HT1080 (cell line): ENCODE measurements at regions not wholly inside any gene's neighbourhood (a gene's known extent, or its start where the extent isn't known, plus 50 kb on each side); places are given as distances from the start of the nearest gene placed in this dataset.

ENCODE experiments used
- DNase-seq: peaks from one replicate; pipeline ENCODE4 v3.0.0-alpha.2; 2015; ENCODE audit warnings: low read depth

DNA sequence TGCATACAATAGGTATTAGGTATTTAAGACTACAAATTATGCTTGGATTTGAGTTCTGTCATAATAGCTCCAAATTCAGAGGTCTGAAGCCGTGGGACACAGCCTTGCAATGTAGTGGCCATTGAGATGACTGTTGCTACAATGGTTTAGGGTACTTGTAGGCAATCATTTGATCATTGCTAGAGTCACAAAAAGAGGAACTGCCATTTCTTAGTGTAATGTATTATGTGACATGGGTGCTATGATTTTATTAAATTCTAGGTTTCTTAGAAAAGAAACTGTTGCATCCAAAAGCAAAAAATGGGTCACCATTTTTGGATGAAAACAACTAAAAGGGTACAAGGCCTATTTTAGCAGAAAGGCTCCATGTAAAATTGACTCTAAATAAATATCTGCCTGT is 129.9 kb upstream of the ZNF644 start:
- no peak for DNase-seq

DNA sequence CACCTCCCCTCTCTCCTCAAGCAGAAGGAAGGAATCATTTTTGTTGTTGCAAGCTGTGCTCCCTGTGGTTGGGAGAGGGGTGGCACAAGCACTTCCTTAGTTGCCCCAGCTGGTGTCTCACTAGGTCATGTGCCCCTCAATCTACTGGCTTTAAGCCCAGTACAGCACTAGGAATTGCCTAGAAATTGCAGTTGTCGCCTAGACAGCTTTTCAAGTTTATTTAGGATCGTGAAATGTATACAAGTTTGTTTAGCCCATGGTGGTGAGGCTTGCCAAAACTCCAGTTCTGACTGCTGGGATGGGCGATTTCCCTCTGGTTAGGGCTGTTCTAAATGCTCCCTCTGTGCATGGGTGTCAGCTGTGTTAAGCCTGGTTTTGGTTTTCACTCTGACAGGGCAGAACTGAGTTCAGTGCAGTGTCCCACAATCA is 126.8 kb upstream of the ZNF644 start:
- DNase-seq, result peak; percentile 14

DNA sequence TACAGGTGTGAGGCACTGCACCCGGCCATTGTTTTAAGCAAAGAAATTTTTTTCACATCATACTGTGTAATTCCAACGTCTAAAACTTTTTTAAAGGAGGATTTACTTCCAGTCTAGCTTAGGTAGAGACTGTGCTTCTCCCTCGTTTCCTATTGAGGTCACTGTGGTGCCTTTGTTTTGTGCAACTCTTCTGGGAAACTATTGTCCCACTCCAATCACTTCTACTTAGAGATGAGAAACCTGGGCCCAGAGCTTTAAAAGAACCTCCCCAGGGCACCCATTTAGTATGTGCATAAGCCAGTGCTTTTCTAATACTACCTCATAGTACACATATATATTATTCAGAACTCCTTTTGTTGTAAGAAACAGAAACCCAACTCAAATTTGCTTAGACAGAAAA is 120.0 kb upstream of the ZNF644 start:
- no peak for DNase-seq

DNA sequence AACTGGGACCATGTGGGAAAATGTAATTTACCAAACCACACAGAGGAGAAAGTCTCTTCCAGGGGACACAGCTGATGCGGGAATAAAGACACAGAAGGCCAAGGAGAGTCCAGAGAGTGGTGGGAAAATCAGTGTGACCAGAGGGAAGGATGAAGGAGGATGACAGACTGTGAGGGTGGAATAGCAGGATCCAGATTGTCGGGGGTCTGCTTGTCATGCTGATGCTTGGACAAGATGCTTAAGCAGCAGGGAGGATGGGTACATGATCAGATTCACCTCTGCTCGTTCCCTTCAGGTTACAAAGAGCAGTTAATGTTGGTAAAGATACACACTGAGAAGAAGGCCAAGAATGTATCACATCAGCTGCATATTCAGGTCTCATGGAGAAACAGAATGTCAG is 117.1 kb upstream of the ZNF644 start:
- no peak for DNase-seq

DNA sequence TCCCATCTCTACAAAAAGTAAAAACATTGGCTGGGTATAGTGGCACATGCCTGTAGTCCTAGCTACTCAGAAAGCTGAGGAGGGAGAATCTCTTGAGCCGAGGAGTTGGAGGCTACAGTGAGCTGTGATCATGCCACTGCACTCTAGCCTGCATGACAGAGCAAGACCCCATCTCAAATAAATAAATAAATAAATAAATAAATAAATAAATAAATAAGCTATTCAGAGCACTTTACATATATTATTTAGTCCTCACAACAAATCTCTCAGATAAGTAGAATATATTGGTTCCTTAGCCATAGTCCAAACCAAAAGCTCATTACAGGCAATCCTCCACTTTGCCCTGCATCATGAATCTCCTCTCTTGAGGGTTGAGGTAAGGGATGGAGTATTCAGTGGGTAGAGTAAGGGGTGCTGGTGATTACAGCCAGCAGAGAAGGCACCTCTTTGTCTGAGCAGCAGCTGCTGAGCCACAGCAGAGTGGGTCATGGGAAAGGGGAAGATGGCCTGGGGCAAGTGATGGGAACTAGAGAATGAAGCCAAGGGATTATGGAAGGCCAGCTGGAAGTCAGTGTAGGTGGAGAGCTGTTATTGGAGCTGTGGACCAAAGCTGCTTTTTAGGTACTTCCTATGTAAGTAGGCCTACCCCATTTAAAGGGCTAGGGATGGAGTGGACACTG is 115.5 kb upstream of the ZNF644 start:
- no peak for DNase-seq

DNA sequence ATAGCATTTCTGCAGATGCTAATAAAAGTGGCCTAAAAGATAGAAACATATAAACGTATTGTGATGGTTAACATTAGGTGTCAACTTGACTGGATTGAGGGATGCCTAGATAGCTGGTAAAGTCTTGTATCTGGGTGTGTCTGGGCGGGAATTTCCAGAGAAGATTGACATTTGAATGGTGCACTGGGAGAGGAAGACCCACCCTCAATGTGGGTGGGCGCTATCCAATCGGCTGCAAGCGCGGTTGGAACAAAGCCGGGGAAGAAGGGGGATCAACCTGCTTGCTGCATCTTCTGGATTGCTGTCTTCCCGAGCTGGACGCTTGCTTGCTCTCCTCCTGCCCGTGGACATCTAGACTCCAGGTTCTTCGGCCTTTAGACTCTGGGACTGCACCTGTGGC is 114.0 kb upstream of the ZNF644 start:
- no peak for DNase-seq

DNA sequence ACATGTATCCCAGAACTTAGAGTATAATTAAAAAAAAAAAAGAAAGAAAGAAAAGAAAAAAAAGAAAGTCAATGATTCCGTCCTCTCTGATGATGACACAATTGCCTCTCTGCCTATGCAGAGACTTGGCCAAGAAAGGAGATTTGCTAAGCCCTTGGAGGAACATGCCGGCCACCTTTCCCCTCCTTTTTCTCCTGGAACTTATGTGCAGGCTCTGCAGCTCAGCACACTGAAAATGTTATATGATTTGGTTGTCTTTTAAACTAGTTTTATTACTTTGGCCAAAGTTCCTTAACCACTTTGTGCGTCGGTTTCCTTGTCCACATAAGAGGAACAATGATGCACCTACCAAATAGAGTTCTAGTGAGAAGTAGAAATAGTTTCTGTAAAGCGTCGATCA is 111.4 kb upstream of the ZNF644 start:
- no peak for DNase-seq

DNA sequence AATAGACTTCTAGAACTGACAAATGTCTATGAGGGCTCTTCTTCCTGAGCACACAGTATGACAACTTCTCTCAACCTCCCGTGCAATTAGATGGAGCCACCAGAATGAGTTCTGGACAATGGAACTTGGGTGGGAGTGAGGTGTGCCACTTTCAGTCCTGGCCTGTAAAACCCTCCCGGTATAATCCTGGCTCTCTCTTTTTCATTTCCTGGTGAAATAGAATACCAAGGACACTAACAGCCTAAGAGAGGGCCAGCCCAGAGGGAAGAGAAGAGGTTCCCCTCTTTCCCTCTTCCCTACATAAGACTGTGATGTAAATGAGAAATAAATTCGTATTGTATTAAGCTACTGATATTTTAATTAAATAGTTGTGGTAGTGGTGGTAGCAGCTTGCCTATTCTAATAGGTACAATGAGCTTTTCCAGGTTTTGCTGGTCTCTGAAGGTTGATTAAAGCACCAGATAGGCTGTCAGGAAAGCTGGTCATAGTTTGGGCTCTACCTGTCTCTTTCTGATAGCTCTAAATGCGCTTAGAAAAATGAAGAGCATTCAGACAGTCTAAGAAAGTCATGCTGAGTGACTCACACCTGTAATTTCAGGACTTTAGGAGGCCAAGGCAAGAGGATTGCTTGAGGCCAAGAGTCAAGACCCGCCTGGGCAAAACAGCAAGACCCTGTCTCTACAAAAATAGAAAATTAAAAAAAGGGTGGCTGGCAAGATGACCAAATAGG is 108.6 kb upstream of the ZNF644 start:
- DNase-seq, result no peak

DNA sequence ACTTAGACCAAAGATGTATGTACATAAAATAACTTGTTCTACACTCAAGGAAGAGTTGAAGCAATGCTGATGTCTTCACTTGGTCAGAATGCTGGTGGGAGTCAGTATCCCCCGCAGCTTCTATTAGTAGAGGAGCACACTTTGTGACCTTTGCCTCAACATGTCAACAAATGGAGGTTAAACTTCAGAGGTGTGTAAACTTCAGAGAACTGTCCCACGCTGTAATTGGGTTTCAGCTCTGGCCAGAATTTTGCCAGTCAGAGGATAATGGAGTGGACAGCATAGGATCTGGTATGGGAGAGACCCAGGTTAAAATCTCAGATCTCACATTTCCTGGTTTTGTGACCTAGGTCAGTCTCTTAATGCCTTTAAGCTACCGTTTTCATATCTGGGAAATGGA is 107.6 kb upstream of the ZNF644 start:
- no peak for DNase-seq

DNA sequence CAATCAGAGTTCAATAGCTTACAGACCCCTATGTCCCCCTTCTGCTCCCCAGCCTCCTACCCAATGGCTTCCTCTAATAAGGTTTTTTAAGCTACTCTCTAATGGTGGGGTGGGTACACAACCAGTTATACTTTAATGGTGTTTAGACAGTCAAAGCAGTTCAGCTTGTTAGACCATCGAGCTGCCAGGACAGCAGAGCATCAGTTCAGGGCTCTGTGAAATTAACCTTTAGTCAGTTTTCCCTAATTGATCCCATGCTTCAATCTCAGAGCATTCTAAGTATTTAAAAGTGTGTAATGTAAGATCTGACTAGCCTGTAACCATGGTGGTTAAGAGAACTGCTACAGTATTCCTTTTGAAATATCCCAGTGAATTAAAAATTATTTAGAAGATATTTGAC is 107.2 kb upstream of the ZNF644 start:
- DNase-seq, result no peak

DNA sequence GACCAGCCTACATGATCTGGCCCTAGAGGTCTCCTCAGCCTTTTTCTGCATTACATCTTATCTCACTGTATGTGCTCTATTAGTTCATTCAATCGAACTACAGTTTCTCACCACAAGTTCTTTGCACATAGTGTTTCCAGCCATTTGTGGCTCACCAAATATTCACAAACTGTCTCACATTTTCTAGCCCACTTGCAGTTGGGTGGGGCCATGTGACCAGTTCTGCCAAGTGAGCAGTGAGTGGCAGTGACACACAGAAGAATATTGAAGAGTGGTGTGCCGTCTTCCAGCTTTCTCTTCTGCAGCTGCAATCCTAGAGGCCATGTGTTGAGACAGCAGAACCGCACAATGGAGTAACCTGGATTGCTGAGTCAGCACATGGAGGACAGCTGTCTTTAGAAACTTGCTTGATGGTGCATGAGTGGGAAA is 103.2 kb upstream of the ZNF644 start:
- no peak for DNase-seq

DNA sequence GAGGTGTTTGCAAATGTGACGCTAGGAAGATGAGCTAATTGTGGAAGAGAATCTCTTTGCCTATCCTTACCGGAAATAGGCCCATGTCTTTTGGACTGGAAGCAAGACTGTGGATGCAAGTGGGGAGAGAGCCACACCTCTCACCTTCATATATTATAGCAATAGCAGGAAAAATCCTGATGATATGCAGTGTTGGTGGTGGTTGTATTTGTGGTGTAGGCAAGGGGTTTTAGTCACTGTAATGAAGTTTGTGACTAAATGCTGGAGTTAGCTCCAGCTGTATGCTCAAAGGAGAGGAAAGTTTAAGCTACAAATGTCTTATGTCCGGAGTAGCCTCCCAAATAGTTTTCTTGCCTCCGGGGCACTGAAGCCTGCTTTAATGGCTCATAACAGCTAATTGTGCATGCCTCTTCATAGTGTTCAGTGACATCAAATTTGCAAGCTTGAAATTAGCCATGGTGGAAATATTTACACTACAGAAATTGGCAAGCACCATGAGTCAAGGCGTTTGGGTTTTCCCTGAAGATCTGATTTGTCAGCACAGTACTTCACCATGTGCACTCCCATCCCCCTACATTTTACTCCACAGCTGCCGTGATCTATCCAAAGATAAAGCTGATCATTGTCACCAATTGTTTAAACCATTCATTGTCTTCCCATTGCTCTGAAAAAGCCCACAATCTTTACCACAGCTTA is 102.6 kb upstream of the ZNF644 start:
- DNase-seq, result no peak

DNA sequence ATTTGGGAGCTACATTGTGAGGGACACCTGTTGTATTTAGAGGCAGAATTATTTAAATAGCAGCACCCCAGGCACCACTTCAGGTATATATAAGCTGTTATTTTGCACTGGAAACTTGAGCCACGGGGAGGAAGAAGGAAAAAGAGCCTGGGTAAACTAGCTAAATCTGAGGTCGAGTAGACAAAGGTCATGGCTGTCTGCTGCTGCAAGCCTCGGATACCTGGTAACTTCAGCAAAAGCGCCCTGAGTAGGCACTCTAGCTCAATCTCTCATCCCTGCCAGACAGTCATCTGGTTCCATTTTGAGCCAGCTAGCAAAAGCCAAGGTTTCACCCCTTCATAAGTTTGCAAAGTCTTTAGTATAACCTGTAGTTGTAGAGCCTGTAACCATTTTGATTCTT is 101.9 kb upstream of the ZNF644 start:
- DNase-seq, result no peak

DNA sequence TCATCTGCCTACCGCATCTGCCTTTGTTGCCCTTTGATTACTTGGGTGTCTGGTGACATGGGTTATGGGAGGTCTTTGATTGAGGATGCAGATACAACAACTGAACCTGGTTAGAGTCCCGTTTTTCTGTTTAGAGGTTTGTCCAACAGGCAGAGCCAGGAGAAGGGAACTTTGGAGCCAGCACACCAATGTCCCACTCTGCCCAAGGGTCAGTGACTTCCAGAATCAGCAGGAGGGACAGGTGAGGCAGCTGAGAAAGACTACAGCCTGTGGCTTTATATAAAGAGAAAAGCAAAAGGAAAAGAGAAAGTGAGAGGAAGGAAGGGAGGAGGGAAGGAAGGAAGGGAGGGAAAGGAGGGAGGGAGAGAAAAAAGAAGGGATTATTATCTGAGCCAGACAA is 101.5 kb upstream of the ZNF644 start:
- DNase-seq, result no peak

DNA sequence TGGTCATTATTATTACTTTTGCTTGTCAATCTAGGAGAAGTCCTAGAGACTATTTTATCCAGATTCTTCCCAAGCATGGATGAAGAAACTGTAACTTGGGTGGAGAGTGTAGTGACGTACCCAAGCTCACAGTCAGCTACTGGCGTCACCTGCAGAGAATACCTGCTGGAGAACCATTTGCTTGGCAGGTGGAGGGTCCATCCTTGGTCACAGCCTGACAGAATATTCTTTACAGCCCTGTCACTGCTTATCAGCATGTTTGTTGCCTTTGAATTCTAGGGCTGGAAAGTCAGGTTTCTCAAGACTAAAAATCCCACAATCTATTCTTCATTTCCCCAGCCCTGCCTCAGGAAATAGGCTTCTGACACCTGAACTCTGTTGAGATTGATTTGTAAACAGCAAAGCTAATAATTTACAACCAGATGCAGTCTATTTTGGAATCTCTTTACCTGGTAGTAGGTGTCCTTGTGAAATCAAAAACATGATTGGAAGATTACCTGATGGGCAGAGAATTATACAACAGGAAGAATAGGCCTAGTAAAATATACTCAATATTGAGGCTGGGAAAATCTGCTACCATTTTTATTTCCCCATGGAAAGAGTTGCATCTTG is 100.4 kb upstream of the ZNF644 start:
- no peak for DNase-seq

DNA sequence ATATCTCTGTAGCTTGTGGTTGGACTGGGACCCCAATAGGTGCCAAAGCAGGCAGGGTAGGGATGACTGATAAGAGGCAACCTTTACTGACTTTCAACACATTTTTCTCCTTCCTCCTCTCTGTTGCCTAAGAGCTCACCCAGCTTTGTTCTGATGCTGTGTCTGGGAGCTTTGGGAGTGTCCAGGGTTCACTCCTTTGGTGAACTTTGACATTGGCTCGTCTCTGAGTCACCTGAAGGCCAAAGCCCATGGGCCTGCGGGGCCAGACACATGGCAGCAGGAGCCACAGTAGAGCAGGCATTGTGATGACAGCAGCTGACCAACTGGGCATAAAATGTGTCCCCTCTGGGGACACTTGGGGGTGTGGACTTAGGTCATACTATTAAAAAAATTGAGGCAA is 99.5 kb upstream of the ZNF644 start:
- DNase-seq, result no peak

DNA sequence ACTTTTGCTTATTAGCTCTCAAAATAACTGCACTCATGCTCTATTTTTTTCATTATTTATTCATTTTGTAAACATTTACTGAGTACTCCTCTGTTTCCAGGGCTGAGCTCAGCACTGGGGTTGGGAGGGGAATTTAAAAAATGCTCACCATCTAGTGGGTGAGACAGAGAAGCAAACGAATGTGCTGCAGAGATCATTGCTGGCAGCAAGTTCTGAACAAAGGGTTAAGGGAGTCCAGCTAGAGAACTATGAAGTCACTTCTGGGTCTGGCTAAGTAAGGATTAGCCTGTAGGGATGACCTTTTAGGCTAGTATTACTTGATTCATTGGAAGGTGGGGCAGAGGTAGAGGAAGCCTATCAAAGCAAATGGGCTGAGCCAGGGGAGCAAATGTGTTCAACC is 99.1 kb upstream of the ZNF644 start:
- no peak for DNase-seq

DNA sequence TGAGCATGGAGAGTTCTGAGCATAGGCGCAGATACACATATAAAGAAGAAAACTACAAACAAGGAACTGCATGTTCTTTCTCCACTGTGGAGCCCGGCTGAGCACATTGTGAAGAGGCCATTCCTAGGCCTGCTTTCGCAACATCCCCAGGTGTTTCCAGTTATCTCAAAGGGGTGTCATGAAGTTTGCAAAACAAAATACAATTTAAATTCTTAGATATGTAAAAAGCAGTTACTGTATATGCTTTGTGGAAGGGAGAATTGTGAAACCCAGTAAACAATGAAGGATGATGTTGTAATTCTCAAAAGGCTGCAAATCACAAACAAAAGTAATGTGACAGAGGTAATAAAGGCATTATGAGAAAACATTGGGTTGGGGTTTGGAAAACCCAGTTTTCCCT is 98.6 kb upstream of the ZNF644 start:
- no peak for DNase-seq

DNA sequence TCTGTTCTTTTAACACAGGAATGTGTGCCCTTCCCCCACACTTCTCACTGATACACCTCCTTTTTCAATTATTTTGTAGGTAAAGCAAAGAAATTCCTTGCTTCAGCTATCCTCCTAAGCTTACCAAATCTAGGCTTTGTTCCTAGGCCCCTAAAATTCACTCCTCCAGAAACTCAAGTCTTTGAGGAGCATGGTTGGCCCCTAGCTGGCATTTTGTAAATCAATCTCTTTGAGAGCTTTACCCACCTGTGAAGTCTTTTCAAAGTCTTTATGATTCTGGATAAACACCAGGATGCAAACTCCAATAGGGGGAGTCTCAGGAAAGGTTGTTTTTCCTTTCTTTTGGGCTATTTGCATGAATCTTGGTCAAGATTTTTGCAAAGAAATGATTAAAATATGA is 82.9 kb upstream of the ZNF644 start:
- DNase-seq, result no peak

DNA sequence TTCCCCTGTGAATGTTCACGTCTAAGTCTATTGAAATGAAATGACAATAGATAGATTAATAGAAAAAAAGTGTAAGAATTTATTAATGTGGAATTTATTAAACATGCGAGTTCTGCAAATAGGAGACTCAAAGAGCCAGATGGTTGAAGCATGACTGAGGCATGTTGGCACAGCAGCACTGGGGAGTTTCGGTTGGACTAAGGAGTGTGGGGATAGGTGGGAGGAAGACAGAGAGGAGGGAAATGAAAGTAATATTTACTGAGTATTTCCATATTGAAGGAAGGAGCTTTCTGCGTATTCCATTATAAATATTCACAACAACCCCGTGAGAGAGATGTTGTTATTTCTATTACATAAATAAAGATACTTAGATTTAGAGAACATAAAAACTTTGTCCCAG is 79.5 kb upstream of the ZNF644 start:
- DNase-seq, result no peak

DNA sequence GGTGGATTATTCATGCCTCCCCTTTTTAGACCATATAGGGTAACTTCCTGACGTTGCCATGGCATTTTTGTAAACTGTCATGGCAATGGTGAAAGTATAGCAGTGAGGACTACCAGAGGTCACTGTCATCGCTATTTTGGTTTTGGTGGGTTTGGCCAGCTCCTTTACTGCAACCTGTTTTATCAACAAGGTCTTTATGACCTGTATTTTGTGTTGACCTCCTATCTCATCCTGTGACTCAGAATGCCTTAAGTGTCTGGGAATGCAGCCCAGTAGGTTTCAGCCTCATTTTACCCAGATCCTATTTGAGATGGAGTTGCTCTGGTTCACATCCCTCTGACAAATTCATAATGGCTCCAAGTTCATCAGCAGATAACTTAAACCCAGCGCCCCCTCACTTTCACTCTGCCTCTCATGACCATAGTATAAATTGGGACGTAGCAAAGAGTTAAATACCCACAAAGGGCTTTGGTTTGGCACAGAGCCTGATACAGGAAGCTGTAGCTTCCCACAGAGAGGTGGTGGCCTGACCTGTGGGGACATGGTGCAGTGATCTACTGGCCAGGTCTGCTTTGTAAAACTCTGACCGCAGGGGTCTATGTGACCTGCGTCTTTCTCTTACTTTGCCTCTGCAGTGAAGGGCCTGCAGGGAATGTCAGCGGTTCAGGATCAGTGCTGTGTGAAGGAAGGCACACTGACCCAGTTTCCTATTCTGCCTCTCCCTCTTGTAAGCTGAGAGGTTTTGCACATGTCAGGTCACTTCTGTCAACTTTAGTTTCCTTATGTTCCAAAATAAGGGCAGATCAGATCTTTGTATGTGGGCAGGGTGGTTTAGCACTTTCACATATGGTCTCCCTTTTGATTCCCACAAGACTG is 78.1 kb upstream of the ZNF644 start:
- DNase-seq, result peak; percentile 64
